Mammary epithelial cell (primary cell): ENCODE measurements at regions not wholly inside any gene's neighbourhood (a gene's known extent, or its start where the extent isn't known, plus 50 kb on each side); places are given as distances from the start of the nearest gene placed in this dataset.

Source experiments
- CTCF ChIP-seq, 2 donors: IDR thresholded peaks in 1 of 2; conservative IDR thresholded peaks in 1 of 2; 2 replicates each; pipeline ENCODE4 v1.5.1; 2011 to 2012; ENCODE audit warnings: inconsistent platforms in 2 of 2, low read length in 2 of 2, mild to moderate bottlenecking in 2 of 2, control low read depth in 1 of 2, low read depth in 1 of 2; ENCODE audit not compliant: insufficient read depth in 1 of 2; ENCODE audit errors: extremely low read depth in 1 of 2
- EZH2 ChIP-seq: IDR thresholded peaks from 2 replicates; pipeline ENCODE4 v1.6.1; 2012; ENCODE audit warnings: low read length, inconsistent platforms, borderline replicate concordance

- TF ChIP-seq EZH2 (no peak), CTCF (conservative IDR thresholded peaks at IDR 0.05 in 1 of 2, IDR thresholded peaks at IDR 0.05 in 1 of 2; ENCODE audit: extremely low read depth in 1 of 2, insufficient read depth in 1 of 2, low read depth in 1 of 2, low read length in 2 of 2) (no peak)
Measured at GRCh38 chr10:47233631-47234030, 66.4 kb upstream of the GDF10 start.
